SK-N-MC (cell line): ENCODE measurements at regions not wholly inside any gene's neighbourhood (a gene's known extent, or its start where the extent isn't known, plus 50 kb on each side); places are given as distances from the start of the nearest gene placed in this dataset.

ENCODE experiments used
- DNase-seq: peaks from one replicate; pipeline ENCODE4 v3.0.0-alpha.2; 2011; ENCODE audit warnings: low read depth, low spot score
- H3K27ac ChIP-seq: fragments of 200-600 bp; sonication (generic); 2 replicates; pipeline ENCODE4 v1.5.1; 2016; ENCODE audit warnings: mixed run types
- H3K36me3 ChIP-seq: fragments of 200-600 bp; sonication (generic); 2 replicates; pipeline ENCODE4 v1.6.1; 2017; ENCODE audit warnings: antibody characterized with exemption, low read length, mixed read lengths; ENCODE audit not compliant: insufficient read depth
- H3K4me3 ChIP-seq: fragments of 200-600 bp; sonication (generic); 2 replicates; pipeline ENCODE4 v1.5.1; 2016
- H3K9ac ChIP-seq: fragments of 200-600 bp; sonication (generic); 2 replicates; pipeline ENCODE4 v1.8.0; 2017; ENCODE audit warnings: mixed run types, mixed read lengths; ENCODE audit not compliant: insufficient read length
- H3K9me3 ChIP-seq: fragments of 200-600 bp; sonication (generic); 2 replicates; pipeline ENCODE4 v1.6.1; 2017; ENCODE audit warnings: low read depth, mild to moderate bottlenecking, antibody characterized with exemption, low read length, moderate library complexity, mixed read lengths
- EZH2 ChIP-seq: fragments of 200-600 bp; sonication (generic); IDR thresholded peaks from one replicate; pipeline ENCODE4 v1.6.1; 2017; ENCODE audit warnings: antibody characterized with exemption
- FOXP2 ChIP-seq: optimal IDR thresholded peaks from 2 replicates; pipeline ENCODE3; 2011; ENCODE audit warnings: mild to moderate bottlenecking, moderate library complexity; ENCODE audit not compliant: insufficient read depth; ENCODE audit errors: extremely low read length, control extremely low read depth
- POLR2AphosphoS5 ChIP-seq: IDR thresholded peaks from 2 replicates; pipeline ENCODE4 v1.6.1; 2012; ENCODE audit warnings: mild to moderate bottlenecking, low read depth, low read length, borderline replicate concordance

- no peak for TF ChIP-seq POLR2AphosphoS5
- TF ChIP-seq FOXP2: no peak
- TF ChIP-seq EZH2: no peak
- H3K27ac ChIP-seq: no peak overlapping the region
- no peak for DNase-seq
- H3K9ac ChIP-seq: no peak overlapping the region
- H3K4me3 ChIP-seq: no peak overlapping the region
- no peaks in the 10 kb centered on the region for H3K9me3 ChIP-seq
- no peaks in the 10 kb centered on the region for H3K36me3 ChIP-seq
Measured at GRCh38 chr6:7034055-7034454, 73.7 kb upstream of the RREB1 start.

GRCh38 chr6:7035837-7036249, 71.9 kb upstream of the RREB1 start:
- no peak for DNase-seq
- no peak overlapping the region for H3K4me3 ChIP-seq
- H3K36me3 ChIP-seq: no peaks in the 10 kb centered on the region
- no peak for TF ChIP-seq POLR2AphosphoS5
- no peak for TF ChIP-seq EZH2
- TF ChIP-seq FOXP2: no peak
- H3K27ac ChIP-seq: no peak overlapping the region
- H3K9me3 ChIP-seq: no peaks in the 10 kb centered on the region
- H3K9ac ChIP-seq: no peak overlapping the region

- TF ChIP-seq EZH2: no peak
- Histone ChIP-seq H3K4me3 (no peak overlapping the region), H3K9ac (no peak overlapping the region), H3K36me3 (no peaks in the 10 kb centered on the region), H3K27ac (peak overlapping the region; percentile 80), H3K9me3 (no peaks in the 10 kb centered on the region)
- no peak for DNase-seq
Measured at GRCh38 chr6:7041511-7042026, 66.2 kb upstream of the RREB1 start.

GRCh38 chr6:7042056-7042653, 65.6 kb upstream of the RREB1 start:
- no peak for DNase-seq
- no peak for TF ChIP-seq FOXP2
- no peak for TF ChIP-seq EZH2
- TF ChIP-seq POLR2AphosphoS5: no peak
- Histone ChIP-seq H3K9ac (no peak overlapping the region), H3K27ac (peak overlapping the region; percentile 80), H3K36me3 (no peaks in the 10 kb centered on the region), H3K9me3 (no peaks in the 10 kb centered on the region), H3K4me3 (no peak overlapping the region)

GRCh38 chr6:7042654-7043545, 64.9 kb upstream of the RREB1 start:
- no peak overlapping the region for H3K4me3 ChIP-seq
- peak overlapping the region; percentile 80 for H3K27ac ChIP-seq
- TF ChIP-seq EZH2: no peak
- no peak for DNase-seq
- H3K9me3 ChIP-seq: no peaks in the 10 kb centered on the region
- H3K9ac ChIP-seq: no peak overlapping the region
- no peaks in the 10 kb centered on the region for H3K36me3 ChIP-seq

GRCh38 chr6:7045331-7045730, 62.4 kb upstream of the RREB1 start:
- Histone ChIP-seq H3K9me3 (no peaks in the 10 kb centered on the region), H3K9ac (no peak overlapping the region), H3K27ac (peak overlapping the region; percentile 99), H3K4me3 (no peak overlapping the region), H3K36me3 (no peaks in the 10 kb centered on the region)
- no peak for DNase-seq
- no peak for TF ChIP-seq FOXP2
- no peak for TF ChIP-seq POLR2AphosphoS5
- no peak for TF ChIP-seq EZH2

GRCh38 chr6:7045746-7046145, 62.0 kb upstream of the RREB1 start:
- DNase-seq: no peak
- TF ChIP-seq EZH2 (no peak), POLR2AphosphoS5 (no peak), FOXP2 (no peak)
- Histone ChIP-seq H3K9me3 (no peaks in the 10 kb centered on the region), H3K27ac (peak overlapping the region; percentile 99), H3K4me3 (no peak overlapping the region; the same call in 1 of the 2 replicates), H3K36me3 (no peaks in the 10 kb centered on the region), H3K9ac (no peak overlapping the region)

GRCh38 chr6:7047128-7047527, 60.6 kb upstream of the RREB1 start:
- peak overlapping the region; percentile 99 for H3K27ac ChIP-seq
- H3K4me3 ChIP-seq: peak overlapping the region; percentile 70
- TF ChIP-seq POLR2AphosphoS5 (peak; percentile 40; the same call in 1 of the 2 replicates), FOXP2 (no peak), EZH2 (no peak)
- H3K9me3 ChIP-seq: no peaks in the 10 kb centered on the region
- peak overlapping the region; percentile 70 for H3K9ac ChIP-seq
- DNase-seq: peak; percentile 90
- H3K36me3 ChIP-seq: no peaks in the 10 kb centered on the region
